Parathyroid adenoma (tissue), 2 donors: ENCODE measurements at regions not wholly inside any gene's neighbourhood (a gene's known extent, or its start where the extent isn't known, plus 50 kb on each side); places are given as distances from the start of the nearest gene placed in this dataset.
A peak's percentile ranks its signal among the peaks of the same experiment; 100 is the strongest.

Experiments
- H2AFZ ChIP-seq: fragments of 300-600 bp; sonication (generic); one replicate; pipeline ENCODE4 v1.7.0; 2017; ENCODE audit warnings: antibody characterized with exemption, mild to moderate bottlenecking
- H3K27ac ChIP-seq: fragments of 300-600 bp; sonication (generic); one replicate; pipeline ENCODE4 v1.7.0; 2017
- H3K27me3 ChIP-seq: fragments of 300-600 bp; sonication (generic); one replicate; pipeline ENCODE4 v1.7.0; 2017; ENCODE audit warnings: low read length; ENCODE audit not compliant: control insufficient read depth, insufficient read depth
- H3K36me3 ChIP-seq: fragments of 300-600 bp; sonication (generic); one replicate; pipeline ENCODE4 v1.7.0; 2017; ENCODE audit warnings: low read length; ENCODE audit not compliant: control insufficient read depth, insufficient read depth
- H3K4me1 ChIP-seq: fragments of 300-600 bp; sonication (generic); one replicate; pipeline ENCODE4 v1.7.0; 2017; ENCODE audit warnings: control low read depth
- H3K4me2 ChIP-seq: fragments of 300-600 bp; sonication (generic); one replicate; pipeline ENCODE4 v1.7.0; 2017; ENCODE audit warnings: low read length
- H3K4me3 ChIP-seq: fragments of 300-600 bp; sonication (generic); one replicate; pipeline ENCODE4 v1.7.0; 2017; ENCODE audit warnings: low read depth, low read length
- H3K79me2 ChIP-seq: fragments of 300-600 bp; sonication (generic); one replicate; pipeline ENCODE4 v1.7.0; 2017; ENCODE audit warnings: control low read depth
- H3K9ac ChIP-seq: fragments of 300-600 bp; sonication (generic); one replicate; pipeline ENCODE4 v1.7.0; 2017; ENCODE audit warnings: mild to moderate bottlenecking
- H3K9me3 ChIP-seq: fragments of 300-600 bp; sonication (generic); one replicate; pipeline ENCODE4 v1.7.0; 2017; ENCODE audit warnings: low read length; ENCODE audit not compliant: control insufficient read depth
- TF ChIP-seq, protein P1 (sequence below): fragments of 300-600 bp; sonication (generic); IDR thresholded peaks from one replicate; pipeline ENCODE4 v1.7.0; 2017; ENCODE audit warnings: antibody characterized with exemption, mild to moderate bottlenecking
- donor health status: primary hyperparathyroidism.

DNA sequence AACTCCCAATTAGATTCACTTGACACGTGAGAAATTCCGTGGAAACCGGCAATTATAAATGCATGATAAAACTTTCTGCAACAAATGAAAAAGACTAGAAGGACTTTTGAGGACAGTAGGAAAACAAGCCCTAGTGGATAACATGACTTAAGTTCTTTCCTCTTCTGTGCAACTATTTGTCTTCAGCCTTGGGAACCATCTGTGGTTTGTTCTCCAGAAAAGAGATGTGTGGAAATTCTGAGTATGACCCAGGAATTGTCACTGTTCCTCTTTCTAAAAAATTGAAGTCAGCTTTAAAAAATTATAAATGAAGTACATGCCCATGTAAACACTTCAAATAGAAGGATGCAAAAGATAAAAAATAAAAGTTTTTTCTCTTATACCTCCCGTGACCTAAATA, 128.6 kb upstream of the SVIL start:
- Histone ChIP-seq H3K4me3 (no peak overlapping the region), H3K27me3 (no peaks in the 10 kb centered on the region), H2AFZ (no peak overlapping the region), H3K4me1 (no peaks in the 10 kb centered on the region), H3K36me3 (no peaks in the 10 kb centered on the region), H3K9ac (no peak overlapping the region), H3K9me3 (no peaks in the 10 kb centered on the region), H3K27ac (no peak overlapping the region), H3K79me2 (no peaks in the 10 kb centered on the region), H3K4me2 (no peak overlapping the region)
- TF ChIP-seq, protein P1, sequence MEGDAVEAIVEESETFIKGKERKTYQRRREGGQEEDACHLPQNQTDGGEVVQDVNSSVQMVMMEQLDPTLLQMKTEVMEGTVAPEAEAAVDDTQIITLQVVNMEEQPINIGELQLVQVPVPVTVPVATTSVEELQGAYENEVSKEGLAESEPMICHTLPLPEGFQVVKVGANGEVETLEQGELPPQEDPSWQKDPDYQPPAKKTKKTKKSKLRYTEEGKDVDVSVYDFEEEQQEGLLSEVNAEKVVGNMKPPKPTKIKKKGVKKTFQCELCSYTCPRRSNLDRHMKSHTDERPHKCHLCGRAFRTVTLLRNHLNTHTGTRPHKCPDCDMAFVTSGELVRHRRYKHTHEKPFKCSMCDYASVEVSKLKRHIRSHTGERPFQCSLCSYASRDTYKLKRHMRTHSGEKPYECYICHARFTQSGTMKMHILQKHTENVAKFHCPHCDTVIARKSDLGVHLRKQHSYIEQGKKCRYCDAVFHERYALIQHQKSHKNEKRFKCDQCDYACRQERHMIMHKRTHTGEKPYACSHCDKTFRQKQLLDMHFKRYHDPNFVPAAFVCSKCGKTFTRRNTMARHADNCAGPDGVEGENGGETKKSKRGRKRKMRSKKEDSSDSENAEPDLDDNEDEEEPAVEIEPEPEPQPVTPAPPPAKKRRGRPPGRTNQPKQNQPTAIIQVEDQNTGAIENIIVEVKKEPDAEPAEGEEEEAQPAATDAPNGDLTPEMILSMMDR = no peak

DNA sequence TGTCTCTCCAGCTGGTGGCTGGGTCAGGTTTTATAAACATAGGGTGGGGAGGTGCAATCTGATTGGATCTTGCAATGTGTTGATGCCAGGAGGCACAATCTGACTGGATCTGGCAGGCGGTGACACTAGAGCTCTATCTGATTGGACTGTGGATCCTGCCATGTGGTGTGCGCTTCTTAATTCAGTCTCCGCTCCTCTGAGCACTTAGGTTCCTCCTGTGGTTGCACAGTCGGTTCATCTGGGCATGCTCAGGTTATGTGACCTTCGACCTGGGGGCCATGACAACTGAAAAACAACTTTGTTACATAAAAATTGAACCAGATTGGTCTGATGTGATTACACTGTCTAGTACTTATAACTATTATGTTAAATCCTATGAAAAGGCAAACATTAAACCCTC, 127.1 kb upstream of the SVIL start:
- H3K4me1 ChIP-seq = no peaks in the 10 kb centered on the region
- no peak overlapping the region for H3K27ac ChIP-seq
- H3K36me3 ChIP-seq = no peaks in the 10 kb centered on the region
- H2AFZ ChIP-seq = no peak overlapping the region
- H3K27me3 ChIP-seq = no peaks in the 10 kb centered on the region
- H3K4me2 ChIP-seq = no peak overlapping the region
- no peak overlapping the region for H3K9ac ChIP-seq
- H3K9me3 ChIP-seq = no peaks in the 10 kb centered on the region
- no peaks in the 10 kb centered on the region for H3K79me2 ChIP-seq
- H3K4me3 ChIP-seq = no peak overlapping the region
- TF ChIP-seq, protein P1 = no peak

DNA sequence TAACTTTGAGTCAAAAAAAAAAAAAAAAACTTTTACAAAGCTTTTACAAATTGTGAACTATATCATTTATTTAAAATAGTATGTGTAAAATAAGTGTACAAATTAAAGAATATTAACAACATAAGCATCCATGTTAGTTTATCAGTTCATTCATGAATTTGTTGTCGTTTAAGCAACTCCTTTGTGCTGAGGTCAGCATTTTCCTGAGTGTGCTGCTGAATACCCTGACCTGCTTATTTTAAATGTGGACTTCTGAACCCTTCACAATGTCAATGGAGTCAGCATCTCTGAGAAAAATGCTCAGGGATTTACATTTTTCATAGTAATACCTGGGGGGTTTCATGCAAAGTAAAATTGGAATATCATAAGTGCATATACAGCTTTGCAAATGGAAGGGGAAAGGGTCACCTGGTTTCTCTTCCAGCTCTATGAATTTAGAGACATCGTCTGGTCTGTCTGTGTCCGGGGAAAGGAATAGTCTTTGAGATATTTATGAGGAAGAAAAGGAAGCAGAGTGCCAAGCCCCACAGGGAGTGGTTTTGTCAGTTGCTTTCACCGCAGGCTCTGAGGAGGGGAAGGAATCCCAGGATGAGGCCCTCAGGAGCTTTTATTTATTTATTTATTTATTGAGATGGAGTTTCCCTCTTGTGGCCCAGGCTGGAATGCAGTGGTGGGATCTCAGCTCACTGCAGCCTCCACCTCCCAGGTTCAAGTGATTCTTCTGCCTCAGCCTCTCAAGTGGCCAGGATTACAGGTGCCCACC, 125.5 kb upstream of the SVIL start:
- Histone ChIP-seq H3K27me3 (no peaks in the 10 kb centered on the region), H2AFZ (no peak overlapping the region), H3K4me2 (no peak overlapping the region), H3K9ac (no peak overlapping the region), H3K4me1 (no peaks in the 10 kb centered on the region), H3K79me2 (no peaks in the 10 kb centered on the region), H3K9me3 (no peaks in the 10 kb centered on the region), H3K27ac (no peak overlapping the region), H3K36me3 (no peaks in the 10 kb centered on the region), H3K4me3 (no peak overlapping the region)
- TF ChIP-seq, protein P1 = no peak

DNA sequence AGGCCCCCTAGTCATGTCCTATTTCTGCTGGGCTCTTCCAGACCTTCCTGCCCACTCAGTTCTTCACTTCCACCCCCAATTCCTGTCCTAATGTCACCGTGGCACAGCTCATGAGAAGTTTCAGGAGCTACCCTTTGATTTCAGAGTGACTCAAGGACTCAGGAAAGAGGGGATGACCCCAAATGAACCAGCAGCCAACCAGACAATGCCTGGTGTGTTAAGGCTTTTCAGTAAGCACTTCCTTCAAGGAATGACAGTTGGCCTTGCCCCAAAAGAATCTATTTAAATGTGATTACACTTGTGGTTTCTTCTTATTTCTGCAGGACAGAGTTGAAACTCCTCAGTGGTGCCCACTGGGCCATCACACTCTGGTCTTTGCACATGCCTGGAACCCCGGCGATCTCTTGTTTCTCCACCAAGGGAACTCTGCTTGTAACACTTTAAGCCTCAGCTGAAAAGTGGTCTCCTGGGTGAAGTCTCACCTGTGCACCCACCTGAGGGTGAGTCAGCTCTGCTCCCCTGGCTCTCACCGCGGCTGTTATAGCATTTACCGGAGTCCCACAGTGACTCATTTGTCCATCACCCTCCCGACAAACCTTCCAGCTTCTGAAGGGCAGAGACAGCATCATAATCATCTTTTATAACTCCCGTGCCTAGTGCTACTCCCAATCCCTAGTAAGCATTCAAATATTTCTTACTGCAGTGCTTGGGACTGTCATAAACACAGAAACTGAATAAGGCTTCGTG, 123.0 kb upstream of the SVIL start:
- H3K4me2 ChIP-seq = no peak overlapping the region
- H3K79me2 ChIP-seq = no peaks in the 10 kb centered on the region
- H3K27ac ChIP-seq = no peak overlapping the region
- H3K4me3 ChIP-seq = no peak overlapping the region
- H3K9me3 ChIP-seq = no peaks in the 10 kb centered on the region
- TF ChIP-seq, protein P1 = no peak
- no peaks in the 10 kb centered on the region for H3K36me3 ChIP-seq
- no peaks in the 10 kb centered on the region for H3K4me1 ChIP-seq
- H3K9ac ChIP-seq = no peak overlapping the region
- no peaks in the 10 kb centered on the region for H3K27me3 ChIP-seq
- H2AFZ ChIP-seq = peak overlapping the region; percentile 30
